Glutamatergic neuron (in vitro differentiated cells): ENCODE measurements at regions not wholly inside any gene's neighbourhood (a gene's known extent, or its start where the extent isn't known, plus 50 kb on each side); places are given as distances from the start of the nearest gene placed in this dataset.

Source experiments
- DNase-seq: peaks from one replicate; pipeline ENCODE4 v3.0.0; 2022
- H3K27ac Mint-ChIP-seq: one replicate; pipeline ENCODE4 v1.8.0; 2020; ENCODE audit warnings: mild to moderate bottlenecking, mixed read lengths, inconsistent platforms; ENCODE audit not compliant: unreplicated experiment
- H3K27me3 Mint-ChIP-seq: one replicate; pipeline ENCODE4 v1.8.0; 2020; ENCODE audit warnings: mild to moderate bottlenecking, moderate library complexity, mixed read lengths, inconsistent platforms; ENCODE audit not compliant: unreplicated experiment
- H3K36me3 Mint-ChIP-seq: one replicate; pipeline ENCODE4 v1.8.0; 2020; ENCODE audit warnings: mild to moderate bottlenecking, mixed read lengths, inconsistent platforms; ENCODE audit not compliant: unreplicated experiment
- H3K4me1 Mint-ChIP-seq: one replicate; pipeline ENCODE4 v1.8.0; 2020; ENCODE audit warnings: mild to moderate bottlenecking, low read depth, mixed read lengths, inconsistent platforms; ENCODE audit not compliant: unreplicated experiment
- H3K4me3 Mint-ChIP-seq: one replicate; pipeline ENCODE4 v1.8.0; 2020; ENCODE audit warnings: mild to moderate bottlenecking, mixed read lengths, inconsistent platforms; ENCODE audit not compliant: unreplicated experiment
- H3K9me3 Mint-ChIP-seq: one replicate; pipeline ENCODE4 v1.8.0; 2020; ENCODE audit warnings: mild to moderate bottlenecking, moderate library complexity, mixed read lengths, inconsistent platforms; ENCODE audit not compliant: unreplicated experiment
- TF ChIP-seq, protein P1 (sequence below): fragments of 200-600 bp; sonication (generic); IDR thresholded peaks from one replicate; pipeline ENCODE4 v1.5.0; 2021; ENCODE audit not compliant: partially characterized antibody, unreplicated experiment

DNA sequence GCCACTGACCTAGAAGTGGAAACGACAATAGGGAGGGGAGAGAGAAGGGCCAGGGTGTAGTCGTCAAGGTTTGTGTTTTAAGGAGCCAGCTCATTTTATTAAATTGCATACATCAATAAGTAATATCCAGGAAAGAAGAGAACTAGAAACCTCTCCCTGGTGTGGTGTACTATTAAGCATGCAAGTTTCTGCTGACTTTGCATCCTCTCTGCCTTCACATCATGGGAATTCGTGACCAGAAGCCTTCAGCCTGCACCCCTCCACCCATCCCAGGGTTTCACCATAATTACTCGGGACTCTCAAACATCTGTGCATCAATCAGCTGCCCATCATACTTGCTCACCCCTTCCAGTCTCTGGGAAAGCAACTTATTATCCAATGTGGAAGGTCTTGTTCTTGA is 70.9 kb upstream of the UBE3A start:
- Mint-ChIP-seq H3K4me3 (no peak overlapping the region), H3K4me1 (peaks cover 17% of the 10 kb centered on the region), H3K27me3 (peaks cover 1% of the 10 kb centered on the region), H3K36me3 (peaks cover 6% of the 10 kb centered on the region), H3K9me3 (no peaks in the 10 kb centered on the region), H3K27ac (no peak overlapping the region)
- no peak for DNase-seq
- TF ChIP-seq, protein P1, sequence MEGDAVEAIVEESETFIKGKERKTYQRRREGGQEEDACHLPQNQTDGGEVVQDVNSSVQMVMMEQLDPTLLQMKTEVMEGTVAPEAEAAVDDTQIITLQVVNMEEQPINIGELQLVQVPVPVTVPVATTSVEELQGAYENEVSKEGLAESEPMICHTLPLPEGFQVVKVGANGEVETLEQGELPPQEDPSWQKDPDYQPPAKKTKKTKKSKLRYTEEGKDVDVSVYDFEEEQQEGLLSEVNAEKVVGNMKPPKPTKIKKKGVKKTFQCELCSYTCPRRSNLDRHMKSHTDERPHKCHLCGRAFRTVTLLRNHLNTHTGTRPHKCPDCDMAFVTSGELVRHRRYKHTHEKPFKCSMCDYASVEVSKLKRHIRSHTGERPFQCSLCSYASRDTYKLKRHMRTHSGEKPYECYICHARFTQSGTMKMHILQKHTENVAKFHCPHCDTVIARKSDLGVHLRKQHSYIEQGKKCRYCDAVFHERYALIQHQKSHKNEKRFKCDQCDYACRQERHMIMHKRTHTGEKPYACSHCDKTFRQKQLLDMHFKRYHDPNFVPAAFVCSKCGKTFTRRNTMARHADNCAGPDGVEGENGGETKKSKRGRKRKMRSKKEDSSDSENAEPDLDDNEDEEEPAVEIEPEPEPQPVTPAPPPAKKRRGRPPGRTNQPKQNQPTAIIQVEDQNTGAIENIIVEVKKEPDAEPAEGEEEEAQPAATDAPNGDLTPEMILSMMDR, result no peak

DNA sequence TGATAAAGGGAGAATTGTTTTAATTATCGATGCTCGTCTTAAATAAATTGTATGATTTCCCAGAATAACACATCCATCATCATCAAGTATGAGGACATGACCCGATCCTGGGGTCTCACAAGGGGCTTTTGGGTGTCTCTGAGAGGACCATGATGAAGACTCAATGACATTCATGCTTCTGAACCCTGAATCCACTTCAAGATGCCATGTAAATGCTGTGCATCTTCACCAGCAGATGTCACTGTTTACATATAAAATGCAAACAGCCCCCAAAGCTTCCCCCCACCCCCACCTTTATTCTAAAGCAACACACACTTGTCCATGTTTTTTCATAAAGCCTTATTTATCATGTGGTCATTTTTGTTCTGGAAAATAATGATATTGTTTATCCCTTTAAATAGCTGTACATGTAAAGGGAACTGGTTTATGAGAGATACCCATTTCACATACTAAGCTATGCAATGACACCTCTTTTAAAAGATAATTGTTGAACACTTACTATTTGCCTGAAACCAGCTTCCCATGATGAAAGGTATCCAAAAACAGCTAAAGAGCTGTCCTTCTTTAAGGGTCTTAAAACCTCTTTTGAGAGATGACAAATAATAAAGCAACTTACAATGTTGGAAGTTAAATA is 69.7 kb upstream of the UBE3A start:
- H3K9me3 Mint-ChIP-seq, result no peaks in the 10 kb centered on the region
- H3K27me3 Mint-ChIP-seq, result no peaks in the 10 kb centered on the region
- peaks cover 2% of the 10 kb centered on the region for H3K36me3 Mint-ChIP-seq
- no peak overlapping the region for H3K4me3 Mint-ChIP-seq
- no peak overlapping the region for H3K27ac Mint-ChIP-seq
- no peak for DNase-seq
- TF ChIP-seq, protein P1, result peak; percentile 48
- H3K4me1 Mint-ChIP-seq, result peaks cover 17% of the 10 kb centered on the region

DNA sequence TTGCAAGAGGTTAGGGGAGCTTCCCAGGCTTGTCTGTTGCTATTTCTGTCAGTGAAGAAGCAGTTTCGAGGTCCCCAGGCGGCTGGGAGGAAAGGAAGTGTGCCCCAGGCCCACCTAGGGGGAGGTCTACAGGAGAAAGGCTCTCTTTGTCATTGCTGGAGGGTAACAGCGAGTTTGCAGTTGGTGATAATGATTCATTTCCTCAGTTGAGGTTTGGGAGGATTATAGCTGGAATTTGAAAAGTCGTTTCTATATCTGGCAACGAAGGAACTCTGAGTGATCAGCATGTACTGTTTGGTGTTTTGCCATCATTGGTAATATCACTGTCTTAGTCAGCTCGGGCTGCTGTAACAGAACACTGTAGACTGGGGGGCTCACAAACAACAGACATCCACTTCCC is 65.5 kb upstream of the UBE3A start:
- Mint-ChIP-seq H3K27ac (no peak overlapping the region), H3K4me3 (no peak overlapping the region), H3K9me3 (no peaks in the 10 kb centered on the region), H3K36me3 (no peaks in the 10 kb centered on the region), H3K4me1 (peaks cover 13% of the 10 kb centered on the region), H3K27me3 (no peaks in the 10 kb centered on the region)
- TF ChIP-seq, protein P1, result no peak
- no peak for DNase-seq

DNA sequence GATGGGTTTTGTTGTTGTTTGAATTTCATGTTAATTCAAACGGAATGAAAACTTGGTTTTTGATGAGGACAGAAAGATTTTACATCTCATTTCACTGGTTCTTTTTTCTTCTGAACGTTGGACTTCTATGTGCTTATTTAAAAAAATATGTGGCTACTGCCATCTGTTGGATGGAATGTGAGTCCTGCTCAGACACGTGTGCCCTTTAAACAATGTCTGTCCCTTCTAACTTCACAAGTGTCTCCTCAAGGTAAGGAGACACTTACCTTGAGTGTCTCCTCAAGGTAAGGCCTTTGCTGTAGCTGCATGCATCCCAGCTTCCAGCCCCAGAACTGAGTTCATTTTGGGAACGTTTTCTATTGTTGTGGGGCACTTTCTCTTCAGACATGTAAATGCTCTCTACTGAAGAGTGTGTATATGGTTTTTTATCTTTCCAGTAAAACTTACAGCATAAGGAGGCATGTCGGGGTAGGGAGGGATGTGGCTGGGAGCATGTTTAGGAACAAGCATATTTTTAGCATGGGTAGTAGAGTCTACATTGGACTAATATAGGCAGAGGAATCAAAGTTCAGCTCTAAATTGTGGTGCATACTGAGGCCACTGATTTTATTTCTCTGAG is 63.1 kb upstream of the UBE3A start:
- H3K27ac Mint-ChIP-seq, result no peak overlapping the region
- no peak overlapping the region for H3K4me3 Mint-ChIP-seq
- TF ChIP-seq, protein P1, result peak; percentile 46
- no peak for DNase-seq
- H3K9me3 Mint-ChIP-seq, result no peaks in the 10 kb centered on the region
- H3K27me3 Mint-ChIP-seq, result no peaks in the 10 kb centered on the region
- H3K36me3 Mint-ChIP-seq, result no peaks in the 10 kb centered on the region
- H3K4me1 Mint-ChIP-seq, result peaks cover 2% of the 10 kb centered on the region

GRCh38 chr15:25498835-25499234 is 60.0 kb upstream of the UBE3A start:
- Mint-ChIP-seq H3K36me3 (peaks cover 12% of the 10 kb centered on the region), H3K27me3 (no peaks in the 10 kb centered on the region), H3K27ac (no peak overlapping the region), H3K9me3 (no peaks in the 10 kb centered on the region), H3K4me3 (no peak overlapping the region), H3K4me1 (peaks cover 2% of the 10 kb centered on the region)
- DNase-seq, result no peak
- TF ChIP-seq, protein P1, result no peak
